GM18858 (cell line): ENCODE measurements at regions not wholly inside any gene's neighbourhood (a gene's known extent, or its start where the extent isn't known, plus 50 kb on each side); places are given as distances from the start of the nearest gene placed in this dataset.
A peak's percentile ranks its signal among the peaks of the same experiment; 100 is the strongest.
"Not testable (repeated sequence)": the region's sequence is repeated elsewhere in the genome, so short reads cannot be mapped to it uniquely, and the experiment has no call there.

Source experiments
- ATAC-seq: cut with Tn5 transposase; IDR thresholded peaks from one replicate; pipeline ENCODE4 v1.9.1; 2021; ENCODE audit not compliant: unreplicated experiment

DNA sequence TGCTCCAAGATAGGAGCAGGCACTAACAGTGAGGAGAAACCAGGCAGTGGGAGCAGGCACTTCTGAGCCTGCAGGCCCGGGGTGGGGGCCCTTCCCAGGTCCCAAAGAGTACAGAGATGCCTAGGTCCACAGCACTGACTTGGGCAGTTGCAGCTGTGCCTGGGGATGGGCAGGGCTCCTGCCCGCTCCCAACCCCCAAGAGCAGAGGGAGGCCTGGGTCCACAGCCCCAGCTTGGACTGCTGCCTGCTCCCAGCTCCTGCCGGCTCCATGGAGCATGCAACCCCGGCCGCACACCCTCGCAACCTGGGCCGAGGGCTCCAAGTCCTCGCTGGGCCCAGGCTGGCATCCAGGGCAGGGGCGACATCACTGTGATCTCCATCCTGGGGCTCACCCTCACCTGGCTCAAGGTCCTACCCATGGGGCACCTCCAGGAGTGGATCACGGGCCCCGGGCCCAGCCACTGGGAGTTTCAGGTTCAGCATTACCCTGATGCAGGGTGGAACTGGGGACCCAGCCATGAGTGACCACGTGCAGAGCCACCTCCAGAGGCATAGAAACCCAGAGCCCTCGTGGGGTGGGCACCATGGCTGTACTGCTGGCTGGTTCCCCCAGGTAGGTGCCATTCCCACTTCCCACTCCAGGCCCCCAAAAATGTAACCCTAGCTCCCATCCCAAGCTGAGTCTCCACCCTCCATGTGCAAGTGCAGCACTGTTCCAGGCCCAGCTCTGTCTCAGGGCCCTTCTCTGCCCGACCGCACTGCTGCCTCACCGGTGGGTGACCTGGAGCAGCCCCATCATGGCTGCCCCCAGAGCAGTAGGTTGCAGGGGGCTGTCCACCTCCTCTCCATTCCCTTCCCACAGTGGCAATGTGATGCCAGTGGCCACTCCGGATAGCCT lies 325.6 kb downstream of the NR4A2 start:
- no peak for ATAC-seq

DNA sequence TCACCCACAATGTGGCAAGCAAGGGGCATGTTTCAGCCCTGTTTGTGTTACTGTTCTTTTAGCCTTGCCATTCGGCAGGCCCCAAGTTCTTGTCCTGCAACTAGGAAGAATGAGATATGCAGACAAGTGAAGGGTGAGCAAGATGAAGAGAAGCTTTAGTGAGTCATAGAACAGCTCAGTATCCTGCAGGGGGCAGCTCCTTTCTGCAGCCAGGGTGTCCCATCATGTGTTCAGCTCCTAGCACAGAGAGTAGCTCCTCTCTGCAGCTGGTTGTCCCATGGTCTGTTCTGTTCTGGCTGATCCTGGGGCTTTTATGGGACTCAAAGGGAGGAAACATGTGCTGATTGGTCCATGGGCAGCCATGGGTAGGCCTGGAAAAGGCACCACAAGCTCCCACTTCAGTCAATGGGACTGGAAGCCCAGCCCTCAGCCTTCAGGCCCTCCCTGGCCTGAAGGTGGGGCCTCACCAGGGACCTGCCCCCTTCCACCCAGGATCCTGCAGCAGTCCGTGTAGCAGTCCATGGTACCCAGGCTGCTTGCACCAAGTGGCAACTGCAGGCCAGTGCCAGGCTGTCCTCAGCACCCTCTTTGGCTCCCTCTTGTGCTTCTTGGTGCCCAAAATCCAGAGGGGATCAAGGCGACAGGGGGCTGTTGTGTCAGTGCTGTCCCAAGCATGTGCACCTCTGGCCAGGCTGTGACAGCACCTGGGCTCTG lies 326.4 kb downstream of the NR4A2 start:
- ATAC-seq, result no peak

DNA sequence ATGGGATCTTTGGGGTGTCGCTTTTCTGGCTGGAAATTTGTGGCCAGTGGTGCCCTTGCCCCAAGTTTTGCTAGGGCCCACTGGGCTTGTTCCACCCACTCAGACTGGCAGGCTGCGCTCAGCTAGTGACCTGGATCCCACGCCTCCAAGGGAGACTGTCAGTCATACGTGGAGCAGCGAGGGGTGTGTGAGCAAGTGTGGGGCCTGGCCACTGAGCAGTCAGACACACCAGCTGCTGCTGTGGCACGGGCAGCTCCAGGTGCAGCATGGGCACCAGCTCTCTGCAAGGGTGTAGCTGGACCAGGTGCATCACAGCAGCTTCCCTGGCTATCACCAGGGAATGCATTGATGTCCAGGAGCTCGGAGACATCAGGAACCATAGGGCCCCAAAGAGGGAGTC lies 327.0 kb downstream of the NR4A2 start:
- ATAC-seq, result no peak

DNA sequence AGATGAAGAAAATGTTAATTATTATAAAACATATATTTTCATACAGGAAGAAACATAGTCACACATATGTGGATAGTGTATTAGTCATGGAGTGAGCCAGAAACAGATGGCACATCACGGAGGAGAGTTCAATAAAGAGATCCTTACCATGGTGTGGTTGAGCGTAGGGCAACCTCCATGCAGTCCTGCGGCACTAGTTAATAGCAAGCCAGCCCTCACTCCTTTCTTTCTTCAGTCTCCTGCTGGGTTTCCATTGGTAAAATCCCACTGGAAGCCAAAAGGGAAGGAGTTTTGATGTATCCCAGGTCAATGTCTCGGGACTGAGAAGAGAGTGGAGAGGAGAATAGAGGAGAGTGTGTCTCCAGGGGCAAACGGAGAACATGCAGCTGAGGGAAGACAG lies 328.1 kb downstream of the NR4A2 start:
- ATAC-seq, result no peak

DNA sequence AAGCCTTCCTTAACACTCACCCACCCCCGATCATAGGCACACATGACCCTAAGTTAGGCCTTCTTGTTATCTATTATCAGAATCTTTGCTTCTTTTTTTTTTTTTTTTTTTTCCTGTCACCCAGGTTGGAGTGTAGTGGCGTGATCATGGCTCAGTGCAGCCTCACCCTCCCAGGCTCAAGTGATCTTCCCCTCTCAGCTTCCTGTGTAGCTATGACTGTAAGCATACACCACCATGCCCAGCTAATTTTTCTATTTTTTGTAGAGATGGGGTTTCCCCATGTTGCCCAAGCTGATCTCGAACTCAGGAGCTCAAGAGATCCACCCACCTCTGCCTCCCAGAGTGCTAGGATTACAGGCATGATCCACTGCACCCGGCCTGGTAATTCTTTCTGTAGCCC lies 328.7 kb downstream of the NR4A2 start:
- peak; percentile 51 for ATAC-seq

DNA sequence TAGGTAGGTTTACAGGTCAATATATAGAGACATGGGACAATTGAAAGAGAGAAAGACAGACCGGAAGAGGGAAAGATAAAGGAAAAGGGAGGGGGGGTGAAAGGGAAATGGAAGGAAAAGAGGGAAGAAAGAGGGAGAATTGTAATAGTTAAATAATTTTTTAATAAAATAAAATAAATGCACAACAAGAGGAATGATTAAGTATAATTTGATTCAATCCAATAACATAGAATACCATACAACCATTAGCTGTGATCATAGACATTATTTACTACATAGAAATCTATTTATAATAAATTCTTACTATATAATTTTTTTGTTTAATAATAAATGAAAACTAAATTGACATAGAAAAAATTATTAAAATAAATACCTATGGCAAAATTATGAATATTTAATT lies 330.7 kb downstream of the NR4A2 start:
- ATAC-seq, result no peak

DNA sequence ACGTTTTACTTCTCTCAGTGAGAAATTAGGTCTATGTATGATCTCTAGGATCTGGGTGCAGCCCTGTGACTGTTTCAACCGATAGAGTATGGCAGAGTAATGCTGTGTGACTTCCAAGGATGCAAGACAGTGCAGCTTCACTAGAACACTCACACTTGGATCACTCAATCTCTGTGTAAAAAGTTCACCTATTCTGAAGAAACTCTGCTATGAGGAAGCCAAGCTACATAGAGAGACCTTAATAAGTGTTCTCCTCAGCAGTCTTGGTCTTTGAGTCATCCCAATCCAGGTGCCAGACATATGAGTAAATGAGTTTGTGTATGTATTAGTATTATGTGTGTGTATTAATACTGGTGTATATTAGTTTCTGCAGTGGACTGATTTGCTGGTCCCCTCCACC lies 335.0 kb downstream of the NR4A2 start:
- ATAC-seq, result no peak

DNA sequence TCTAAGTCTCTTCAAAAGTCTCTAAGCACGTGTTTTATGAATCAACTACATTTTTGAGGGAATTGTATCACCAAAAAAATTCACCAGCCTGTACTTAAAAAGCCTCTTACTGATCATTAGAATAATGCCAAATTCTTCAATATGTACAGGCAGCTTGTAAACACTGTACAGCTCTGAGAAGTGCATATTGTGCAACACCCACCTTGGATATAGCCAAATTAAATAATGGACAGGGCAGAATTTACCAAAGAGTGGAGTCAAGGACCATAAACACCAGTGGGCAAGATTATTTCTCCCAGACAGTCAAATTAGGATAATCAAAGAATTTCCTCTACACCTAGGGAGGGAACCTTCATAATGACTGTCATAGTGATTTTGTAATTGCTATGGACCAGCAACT lies 338.2 kb downstream of the NR4A2 start:
- no peak for ATAC-seq

DNA sequence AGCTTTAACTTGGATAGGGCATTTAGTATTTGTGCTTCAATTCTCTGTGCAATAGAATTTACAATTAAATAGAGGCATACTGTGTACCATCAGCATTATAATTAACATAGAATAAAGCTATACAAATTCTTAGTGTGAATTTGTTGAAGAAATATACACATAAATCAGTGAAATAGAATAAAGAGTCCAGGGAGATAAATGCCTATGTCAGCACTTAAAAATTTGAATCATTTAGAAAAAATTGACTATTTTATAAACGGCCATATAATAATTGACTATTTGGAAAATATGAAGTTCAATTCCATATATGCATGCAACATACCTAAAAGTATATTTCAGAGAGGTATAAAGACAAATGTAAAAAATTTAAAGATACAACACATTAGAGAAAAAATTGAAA lies 348.7 kb downstream of the NR4A2 start:
- no peak for ATAC-seq

DNA sequence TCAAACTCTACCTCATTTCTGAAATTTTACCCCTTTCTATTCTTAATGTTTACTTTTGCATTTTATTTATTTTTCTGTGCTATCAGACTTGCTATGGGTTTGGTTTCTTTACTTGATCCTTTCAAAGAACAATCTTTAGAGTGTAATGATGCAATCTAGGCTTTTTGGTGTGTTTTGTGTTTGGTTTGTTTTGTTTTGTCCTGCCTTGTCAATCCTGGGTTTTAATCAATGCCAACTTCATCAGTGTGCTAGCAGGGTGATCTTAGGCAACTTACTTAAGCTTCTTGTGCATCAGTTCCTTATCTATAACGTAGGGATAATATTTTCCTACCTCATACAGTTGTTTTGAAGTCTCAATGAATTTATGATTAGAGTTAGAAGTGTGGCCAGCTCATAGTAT lies 350.4 kb downstream of the NR4A2 start:
- no peak for ATAC-seq

DNA sequence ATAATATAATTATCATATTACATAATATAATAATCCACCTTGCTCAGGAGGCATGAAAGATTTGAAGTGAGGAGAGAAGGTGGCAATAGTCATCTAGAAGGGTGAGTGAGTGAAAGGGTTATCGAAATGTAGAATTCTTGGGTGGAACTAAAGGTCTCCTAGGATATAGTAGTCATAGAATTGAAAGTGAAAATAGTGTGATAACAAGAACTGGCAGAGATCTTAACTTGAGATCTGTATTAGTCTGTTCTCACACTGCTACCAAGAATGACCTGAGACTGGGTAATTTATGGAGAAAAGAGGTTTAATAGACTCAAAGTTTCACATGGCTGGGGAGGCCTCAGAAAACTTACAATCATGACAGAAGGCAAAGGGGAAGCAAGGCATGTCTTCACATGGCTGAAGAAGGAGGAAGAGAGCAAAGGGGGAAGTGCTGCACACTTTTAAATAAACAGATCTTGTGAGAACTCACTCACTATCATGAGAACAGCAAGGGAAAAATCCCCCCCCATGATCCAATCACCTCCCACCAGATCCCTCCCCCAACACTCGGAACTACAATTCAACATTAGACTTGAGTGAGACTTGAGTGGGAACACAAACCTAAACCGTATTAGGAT lies 351.5 kb downstream of the NR4A2 start:
- peak; percentile 77 for ATAC-seq

DNA sequence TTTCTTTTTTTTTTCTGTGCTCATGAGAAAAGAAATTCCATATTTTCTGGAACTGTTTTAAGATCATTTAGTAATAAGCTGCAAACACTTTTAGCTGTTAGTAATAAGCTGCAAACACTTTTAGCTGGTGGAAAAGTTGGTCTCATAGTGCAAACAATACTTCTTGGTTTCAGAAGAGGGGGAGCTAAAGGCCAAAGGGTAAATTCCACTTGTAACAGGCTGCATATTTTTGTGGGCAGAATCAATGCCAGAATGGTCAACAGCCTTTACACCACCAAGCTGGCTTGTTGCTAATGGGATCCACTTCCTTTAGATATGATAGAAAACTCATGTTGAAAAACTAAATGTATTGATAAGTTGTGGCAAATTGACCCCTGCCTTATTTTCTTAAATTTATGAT lies 356.8 kb downstream of the NR4A2 start:
- no peak for ATAC-seq

DNA sequence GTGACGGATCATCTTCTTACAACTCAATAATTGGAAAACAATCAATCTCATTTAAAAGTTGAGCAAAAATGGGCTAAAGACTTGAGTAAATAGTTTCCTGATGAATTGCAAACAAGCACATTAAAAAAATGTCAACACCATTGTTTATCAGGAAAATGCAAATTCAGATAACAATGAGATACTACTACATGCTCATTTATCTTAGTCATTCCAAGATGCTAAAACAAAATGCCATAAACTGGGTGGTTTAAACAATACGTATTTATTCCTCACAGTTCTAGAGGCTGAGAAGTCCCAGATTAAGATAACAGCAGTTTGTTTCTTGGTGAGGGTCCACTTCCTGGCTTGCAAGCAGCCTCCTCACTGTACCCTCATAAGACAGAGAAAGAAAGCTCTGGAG lies 359.6 kb downstream of the NR4A2 start:
- ATAC-seq, result no peak

DNA sequence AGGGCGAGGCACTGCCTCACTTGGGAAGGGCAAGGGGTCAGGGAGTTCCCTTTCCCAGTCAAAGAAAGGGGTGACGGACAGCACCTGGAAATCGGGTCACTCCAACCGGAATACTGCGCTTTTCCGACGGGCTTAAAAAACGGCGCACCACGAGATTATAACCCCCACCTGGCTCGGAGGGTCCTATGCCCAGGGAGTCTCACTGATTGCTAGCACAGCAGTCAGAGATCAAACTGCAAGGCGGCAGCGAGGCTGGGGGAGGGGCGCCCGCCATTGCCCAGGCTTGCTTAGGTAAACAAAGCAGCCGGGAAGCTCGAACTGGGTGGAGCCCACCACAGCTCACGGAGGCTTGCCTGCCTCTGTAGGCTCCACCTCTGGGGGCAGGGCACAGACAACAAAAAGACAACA lies 366.5 kb downstream of the NR4A2 start:
- not testable (repeated sequence) for ATAC-seq

DNA sequence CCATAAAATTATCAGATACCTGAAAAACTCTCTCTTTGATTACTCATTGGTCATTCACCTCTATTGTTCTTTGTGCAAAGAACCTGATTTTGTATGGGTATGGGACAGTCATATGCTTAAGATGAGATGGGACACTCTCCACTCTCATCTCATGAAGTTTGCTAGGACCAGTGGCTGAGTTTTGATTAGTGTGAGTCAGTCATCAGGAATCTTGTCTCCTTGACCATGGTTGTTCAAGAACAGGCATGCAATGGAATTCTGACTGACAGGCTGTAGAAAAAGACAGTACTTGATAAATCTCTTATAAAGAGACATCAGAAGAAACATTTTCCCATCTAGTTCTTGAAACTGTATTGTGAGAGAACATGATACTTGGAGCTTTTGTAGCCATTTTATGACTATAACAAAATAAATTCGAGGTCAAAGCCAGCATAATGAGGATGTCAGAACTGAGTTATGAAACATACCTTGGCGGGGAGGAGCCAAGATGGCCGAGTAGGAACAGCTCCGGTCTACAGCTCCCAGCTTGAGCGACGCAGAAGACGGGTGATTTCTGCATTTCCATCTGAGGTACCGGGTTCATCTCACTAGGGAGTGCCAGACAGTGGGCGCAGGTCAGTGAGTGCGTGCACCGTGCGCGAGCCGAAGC lies 367.0 kb downstream of the NR4A2 start:
- ATAC-seq, result no peak

DNA sequence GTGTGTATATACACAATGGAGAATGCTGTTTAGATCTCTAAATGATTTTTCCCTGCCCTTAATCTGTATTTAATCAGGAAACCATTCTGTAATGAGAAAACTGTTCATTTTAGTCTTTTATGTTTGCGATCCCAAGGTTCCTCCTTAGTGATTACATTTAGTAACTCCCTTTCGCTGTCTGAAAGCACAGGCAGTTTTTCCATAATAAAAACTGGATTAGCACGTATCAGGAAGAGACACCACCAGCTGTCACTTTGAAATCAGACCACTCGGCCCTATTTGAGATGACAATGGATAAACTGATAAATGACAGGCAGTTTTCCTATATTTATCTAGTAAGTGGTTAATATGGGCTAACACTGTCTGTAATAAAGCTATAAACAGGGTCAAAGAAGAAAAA lies 370.9 kb downstream of the NR4A2 start:
- no peak for ATAC-seq

DNA sequence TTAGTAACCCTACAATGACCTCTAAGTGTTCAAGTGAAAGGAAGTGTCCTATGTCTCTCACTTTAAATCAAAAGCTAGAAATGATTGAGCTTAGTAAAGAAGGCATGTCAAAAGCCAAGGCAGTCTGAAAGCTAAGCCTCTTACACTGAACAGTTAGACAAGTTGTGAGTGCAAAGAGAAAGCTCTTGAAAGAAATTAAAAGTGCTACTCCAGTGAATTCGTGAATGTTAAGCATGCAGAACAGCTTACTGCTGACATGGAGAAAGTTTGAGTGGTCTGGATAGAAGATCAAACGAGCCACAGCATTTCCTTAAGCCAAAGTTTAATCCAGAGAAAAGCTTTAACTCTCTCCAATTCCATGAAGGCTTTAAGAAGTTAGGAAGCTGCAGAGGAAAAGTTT lies 373.7 kb downstream of the NR4A2 start:
- no peak for ATAC-seq

DNA sequence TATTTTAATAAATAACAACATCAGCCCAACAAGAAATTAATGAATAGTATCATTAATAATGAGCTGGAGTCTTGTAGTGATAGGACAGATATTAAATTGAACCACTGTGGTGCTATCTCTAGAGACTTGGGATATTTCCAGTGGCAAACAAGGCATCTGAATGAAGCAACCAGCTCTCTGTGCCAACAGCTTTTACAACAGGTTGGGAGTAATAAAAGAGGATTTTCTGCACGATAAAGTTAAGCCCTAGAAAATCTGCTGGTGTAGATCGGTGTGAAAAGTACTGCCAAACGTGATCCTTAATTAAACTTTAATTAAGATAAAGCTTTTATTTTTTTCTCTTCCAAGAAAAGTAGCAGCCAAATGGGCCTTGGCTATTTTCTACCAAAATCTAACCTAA lies 385.5 kb downstream of the NR4A2 start:
- ATAC-seq, result no peak

DNA sequence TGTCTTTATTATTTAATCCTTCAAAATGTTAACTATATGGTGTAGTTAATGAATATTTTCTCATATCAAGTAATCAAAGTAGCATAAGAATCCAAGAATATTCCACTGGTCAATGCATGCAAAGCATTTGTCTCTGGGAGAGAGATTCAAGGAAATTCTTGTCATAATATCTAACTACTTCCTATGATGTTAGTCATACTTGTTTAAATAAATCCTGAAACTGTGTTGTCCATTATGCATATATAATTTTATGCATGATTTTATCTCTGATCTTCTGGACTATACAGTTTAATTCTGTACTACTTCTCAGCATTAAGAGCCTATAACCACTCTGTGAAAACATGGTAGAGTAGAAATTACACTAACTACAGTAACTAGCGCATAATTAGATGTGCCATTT lies 388.3 kb downstream of the NR4A2 start:
- no peak for ATAC-seq

DNA sequence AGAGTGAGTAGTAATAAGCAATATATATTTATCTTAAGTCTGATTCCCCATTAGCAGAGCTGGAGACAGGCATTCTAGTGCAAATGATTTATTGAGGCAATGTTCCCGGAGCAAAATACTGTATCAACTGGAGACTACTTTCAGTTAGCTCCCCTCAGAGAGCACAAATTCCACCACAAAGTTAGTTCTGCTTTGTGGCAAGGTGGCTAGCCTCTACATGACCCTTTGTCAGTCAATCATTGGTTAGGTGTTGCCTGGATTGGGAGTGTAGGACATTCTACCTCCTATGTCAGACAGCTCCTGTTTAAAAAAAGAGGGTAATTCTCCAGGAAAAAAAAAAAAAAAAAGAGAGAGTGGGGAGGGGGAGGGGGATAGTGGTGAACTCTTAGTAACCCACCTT lies 402.2 kb downstream of the NR4A2 start:
- ATAC-seq, result no peak

DNA sequence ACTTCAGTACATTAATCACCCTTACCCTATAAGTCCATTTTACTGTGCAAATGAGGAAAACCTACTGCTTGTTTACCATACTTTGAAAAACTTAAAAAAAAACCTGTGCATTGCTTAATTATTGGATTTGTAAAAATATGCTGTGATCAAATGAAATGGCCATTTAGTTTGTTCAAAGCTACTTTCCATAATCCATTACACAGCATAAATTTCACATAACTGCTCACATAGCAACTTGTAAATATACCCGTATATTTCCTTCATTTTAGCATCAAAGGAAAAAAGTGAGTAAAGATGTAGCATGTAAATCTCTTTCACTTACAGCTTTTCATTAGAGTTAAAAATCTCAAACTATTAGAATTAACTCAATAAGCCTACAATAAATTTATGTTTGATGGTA lies 415.1 kb downstream of the NR4A2 start:
- no peak for ATAC-seq

DNA sequence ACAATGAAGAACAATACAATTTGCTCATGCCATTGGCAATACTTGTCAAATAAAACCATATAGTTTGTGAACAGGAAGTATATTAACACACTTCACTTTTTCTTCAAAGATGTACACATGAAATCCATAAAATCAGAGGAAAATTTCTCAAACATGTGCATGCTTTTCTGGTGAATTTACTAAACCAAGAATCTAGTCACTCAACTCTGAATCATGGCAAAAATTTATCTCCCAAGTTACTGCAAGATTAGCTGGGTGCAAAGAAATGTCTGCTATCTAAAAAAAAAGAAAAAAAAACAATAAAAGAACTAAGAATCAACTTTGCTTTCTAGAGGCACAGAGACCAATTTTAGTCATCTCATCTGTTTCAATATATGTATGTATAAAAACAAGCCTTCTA lies 419.2 kb downstream of the NR4A2 start:
- ATAC-seq, result no peak
